ENCODE measurements at regions not wholly inside any gene's neighbourhood (a gene's known extent, or its start where the extent isn't known, plus 50 kb on each side); places are given as distances from the start of the nearest gene placed in this dataset.

GRCh38 chr22:48356731-48357130, 1470.9 kb downstream of the BRD1 start:
- TF ChIP-seq POLR2AphosphoS5 (IDR thresholded peaks at IDR 0.05; ENCODE audit: low read depth, low read length) (no peak), POLR2A (IDR thresholded peaks at IDR 0.05; ENCODE audit: low read depth, low read length) (no peak)

All from GM12891 (cell line).